ENCODE measurements at regions not wholly inside any gene's neighbourhood (a gene's known extent, or its start where the extent isn't known, plus 50 kb on each side); places are given as distances from the start of the nearest gene placed in this dataset.

- no peak for DNase-seq (ENCODE audit: low spot score)
- H3K4me1 ChIP-seq (ENCODE audit: insufficient read depth): 0 out of 2 replicates have a peak, but pooled peaks cover 3% of the 10 kb centered on the region
- ATAC-seq: no peak
- no peak for TF ChIP-seq CTCF (conservative IDR thresholded peaks at IDR 0.05; ENCODE audit: low read depth in 2 of 2)
- TF ChIP-seq CREB1 (CRISPR knock-in tag; IDR thresholded peaks at IDR 0.05; ENCODE audit: low read depth): no peak
- TF ChIP-seq STAT1 (IDR thresholded peaks at IDR 0.05; ENCODE audit: unreplicated experiment): no peak
- no peak for TF ChIP-seq POLR2AphosphoS5 (IDR thresholded peaks at IDR 0.05; ENCODE audit: low read depth)
- no peak for TF ChIP-seq EZH2 (IDR thresholded peaks at IDR 0.05; ENCODE audit: low read depth, unreplicated experiment)
- TF ChIP-seq ZNF462 (CRISPR knock-in tag; IDR thresholded peaks at IDR 0.05): no peak
- TF ChIP-seq JUNB (IDR thresholded peaks at IDR 0.05; ENCODE audit: unreplicated experiment): no peak
- no peak for TF ChIP-seq EZH2phosphoT487 (IDR thresholded peaks at IDR 0.05; ENCODE audit: unreplicated experiment)
- TF ChIP-seq ETS1 (IDR thresholded peaks at IDR 0.05): no peak
- TF ChIP-seq NANOG (IDR thresholded peaks at IDR 0.05; ENCODE audit: borderline replicate concordance): no peak
- no peak for TF ChIP-seq REST (IDR thresholded peaks at IDR 0.05; ENCODE audit: unreplicated experiment)
- no peak for TF ChIP-seq ZNF331 (CRISPR knock-in tag; IDR thresholded peaks at IDR 0.05; ENCODE audit: low read depth)
- no peak for TF ChIP-seq ZNF114 (CRISPR knock-in tag; IDR thresholded peaks at IDR 0.05)
- peaks cover 18% of the 10 kb centered on the region for H3K36me3 Mint-ChIP-seq (ENCODE audit: low read depth)
- H2AFZ ChIP-seq: no peak overlapping the region
- no peaks in the 10 kb centered on the region for H3K27me3 ChIP-seq (ENCODE audit: insufficient read depth)
- H3K4me2 ChIP-seq: no peak overlapping the region
- H3K36me3 ChIP-seq (ENCODE audit: insufficient read depth): peaks cover 3% of the 10 kb centered on the region; the same call in 1 of the 2 replicates
- H3K27ac ChIP-seq (ENCODE audit: low read depth): no peak overlapping the region
- H3F3A ChIP-seq (replicated peaks; ENCODE audit: low read depth): no peaks in the 10 kb centered on the region
- no peak overlapping the region for H3K4me3 ChIP-seq
- peaks cover 2% of the 10 kb centered on the region for H3K27me3 Mint-ChIP-seq (ENCODE audit: insufficient read depth, low read depth, poor library complexity)
- no peaks in the 10 kb centered on the region for H3K9me2 ChIP-seq (ENCODE audit: insufficient read depth)
- no peak overlapping the region for H3K4me3 Mint-ChIP-seq
- peaks cover 17% of the 10 kb centered on the region for H3K4me1 Mint-ChIP-seq
- H3K27ac Mint-ChIP-seq: no peak overlapping the region
- no peaks in the 10 kb centered on the region for H4K20me1 ChIP-seq (replicated peaks; ENCODE audit: insufficient read depth)
- H3K9me3 Mint-ChIP-seq: peaks cover 22% of the 10 kb centered on the region
- no peaks in the 10 kb centered on the region for H3K79me2 ChIP-seq (replicated peaks; ENCODE audit: insufficient read depth)
Measured at GRCh38 chr14:104486222-104486923, 93.2 kb upstream of the C14orf180 start.

Measured in GM23338 (cell line).